ENCODE measurements at regions not wholly inside any gene's neighbourhood (a gene's known extent, or its start where the extent isn't known, plus 50 kb on each side); places are given as distances from the start of the nearest gene placed in this dataset.
"Not testable (repeated sequence)": the region's sequence is repeated elsewhere in the genome, so short reads cannot be mapped to it uniquely, and the experiment has no call there.

GRCh38 chr2:12469141-12469561 is 247.6 kb upstream of the TRIB2 start:
- Histone ChIP-seq H2AFZ (ENCODE audit: low read depth, low read length) (no peak overlapping the region), H3K27ac (ENCODE audit: insufficient read depth, low read depth, low read length) (no peak overlapping the region), H3K9ac (replicated peaks; ENCODE audit: extremely low read depth, insufficient read depth, low read length) (no peak overlapping the region), H3K4me2 (ENCODE audit: insufficient read depth, low read length) (no peak overlapping the region), H3K4me1 (ENCODE audit: control insufficient read depth, extremely low read depth, insufficient read depth, low read length) (peaks cover 6% of the 10 kb centered on the region), H4K20me1 (replicated peaks; ENCODE audit: control insufficient read depth, extremely low read depth, insufficient read depth, low read length) (no peaks in the 10 kb centered on the region), H3K9me1 (replicated peaks; ENCODE audit: control insufficient read depth, extremely low read depth, insufficient read depth, low read length) (no peaks in the 10 kb centered on the region), H3K79me2 (ENCODE audit: control insufficient read depth, insufficient read depth, low read length) (no peaks in the 10 kb centered on the region), H3K27me3 (ENCODE audit: control insufficient read depth in 2 of 2, insufficient read depth in 2 of 2, low read length in 2 of 2) (no peaks in the 10 kb centered on the region), H3K36me3 (ENCODE audit: control insufficient read depth in 2 of 2, extremely low read depth in 1 of 2, insufficient read depth in 2 of 2, low read length in 2 of 2) (no peaks in the 10 kb centered on the region), H3K9me3 (replicated peaks; ENCODE audit: control insufficient read depth, insufficient read depth, low read length) (no peaks in the 10 kb centered on the region), H3K4me3 (replicated peaks in 1 of 3; ENCODE audit: insufficient read depth in 1 of 3, low read depth in 1 of 3, low read length in 3 of 3) (no peak overlapping the region)
- TF ChIP-seq FOS (IDR thresholded peaks at IDR 0.05; ENCODE audit: borderline replicate concordance, insufficient read depth, low read length), result no peak
- TF ChIP-seq JUN (IDR thresholded peaks at IDR 0.05; ENCODE audit: borderline replicate concordance, insufficient read depth, insufficient read length, low read depth), result no peak
- TF ChIP-seq GATA2 (IDR thresholded peaks at IDR 0.05; ENCODE audit: insufficient read depth, insufficient read length, low read depth, low read length), result no peak
- TF ChIP-seq POLR2A (IDR thresholded peaks at IDR 0.05; ENCODE audit: low read depth, low read length), result no peak
- FAIRE-seq (no peak), DNase-seq (ENCODE audit: low read depth, low spot score) (no peak)
- dilution Hi-C loops (cut with MboI; ENCODE audit: extremely low pct_ligation_motif_present, low sequenced_read_pairs), result no loop called here
- intact Hi-C loops (cut with micrococcal nuclease), result no loop called here
- ChIA-PET CTCF (no interaction called here), POLR2A (no interaction called here)
- no TSS peak for BruUV-seq (replicated peaks)

GRCh38 chr2:12472265-12472664 is 244.5 kb upstream of the TRIB2 start:
- H3K4me1 ChIP-seq (ENCODE audit: control insufficient read depth, extremely low read depth, insufficient read depth, low read length); H3K36me3 ChIP-seq (ENCODE audit: control insufficient read depth in 2 of 2, extremely low read depth in 1 of 2, insufficient read depth in 2 of 2, low read length in 2 of 2); H3K79me2 ChIP-seq (ENCODE audit: control insufficient read depth, insufficient read depth, low read length); H3K9me1 ChIP-seq (replicated peaks; ENCODE audit: control insufficient read depth, extremely low read depth, insufficient read depth, low read length); POLR2A ChIA-PET; dilution Hi-C loops (cut with MboI; ENCODE audit: extremely low pct_ligation_motif_present, low sequenced_read_pairs); FAIRE-seq; H3K4me3 ChIP-seq (replicated peaks in 1 of 3; ENCODE audit: insufficient read depth in 1 of 3, low read depth in 1 of 3, low read length in 3 of 3); H3K27me3 ChIP-seq (ENCODE audit: control insufficient read depth in 2 of 2, insufficient read depth in 2 of 2, low read length in 2 of 2); BruUV-seq (replicated peaks); H2AFZ ChIP-seq (ENCODE audit: low read depth, low read length); H3K9me3 ChIP-seq (replicated peaks; ENCODE audit: control insufficient read depth, insufficient read depth, low read length); H3K4me2 ChIP-seq (ENCODE audit: insufficient read depth, low read length); H4K20me1 ChIP-seq (replicated peaks; ENCODE audit: control insufficient read depth, extremely low read depth, insufficient read depth, low read length); H3K27ac ChIP-seq (ENCODE audit: insufficient read depth, low read depth, low read length); CTCF ChIA-PET; DNase-seq (ENCODE audit: low read depth, low spot score); intact Hi-C loops (cut with micrococcal nuclease); H3K9ac ChIP-seq (replicated peaks; ENCODE audit: extremely low read depth, insufficient read depth, low read length): not testable (repeated sequence)

Data from endothelial cell of umbilical vein (primary cell).